ENCODE measurements at regions not wholly inside any gene's neighbourhood (a gene's known extent, or its start where the extent isn't known, plus 50 kb on each side); places are given as distances from the start of the nearest gene placed in this dataset.
A peak's percentile ranks its signal among the peaks of the same experiment; 100 is the strongest.
"Not testable (repeated sequence)": the region's sequence is repeated elsewhere in the genome, so short reads cannot be mapped to it uniquely, and the experiment has no call there.

DNA sequence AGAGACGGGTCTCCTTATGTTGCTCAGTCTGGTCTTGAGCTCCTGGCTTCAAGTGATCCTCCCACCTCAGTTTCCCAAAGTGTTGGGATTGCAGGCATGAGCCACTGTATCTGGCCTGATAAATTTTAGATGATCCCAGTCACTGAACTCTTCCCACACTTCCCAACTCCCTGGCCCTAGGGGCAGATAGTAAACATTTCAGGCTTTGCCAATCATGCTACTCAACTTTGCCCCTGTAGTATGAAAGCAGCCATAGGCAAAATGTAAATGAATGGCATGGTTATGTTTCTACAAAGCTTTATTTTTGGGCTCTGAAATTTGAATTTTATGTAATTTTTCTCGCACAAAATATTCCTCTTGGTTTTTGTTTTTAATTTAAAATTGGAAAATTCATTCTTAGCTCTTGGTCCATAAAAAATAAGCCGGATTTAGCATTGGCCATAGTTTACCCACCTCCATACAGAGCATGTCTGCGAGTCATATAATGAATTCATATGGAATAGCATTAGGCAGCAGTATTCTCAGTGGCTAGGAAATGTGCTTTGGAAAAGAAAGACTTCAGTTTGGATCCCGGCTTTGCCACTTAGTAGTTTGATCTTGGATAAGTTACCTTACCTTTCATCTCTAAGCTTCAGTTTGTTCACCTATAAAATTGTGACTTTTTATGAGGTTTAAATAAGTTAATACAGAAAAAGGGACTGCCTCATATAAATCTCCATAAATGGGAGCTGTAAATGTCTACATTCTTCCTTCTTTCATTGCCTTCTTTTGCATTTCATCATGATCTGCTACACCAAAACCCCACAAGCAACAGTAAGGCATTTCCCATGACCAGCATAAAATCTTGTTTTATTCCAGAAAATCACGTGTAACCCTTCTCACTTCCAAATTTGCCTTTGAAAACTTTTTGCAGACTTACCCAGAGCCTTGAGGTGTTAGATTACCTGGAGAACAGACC, 360.3 kb upstream of the TPM1 start:
- no peaks in the 10 kb centered on the region for H3K9me3 Mint-ChIP-seq

DNA sequence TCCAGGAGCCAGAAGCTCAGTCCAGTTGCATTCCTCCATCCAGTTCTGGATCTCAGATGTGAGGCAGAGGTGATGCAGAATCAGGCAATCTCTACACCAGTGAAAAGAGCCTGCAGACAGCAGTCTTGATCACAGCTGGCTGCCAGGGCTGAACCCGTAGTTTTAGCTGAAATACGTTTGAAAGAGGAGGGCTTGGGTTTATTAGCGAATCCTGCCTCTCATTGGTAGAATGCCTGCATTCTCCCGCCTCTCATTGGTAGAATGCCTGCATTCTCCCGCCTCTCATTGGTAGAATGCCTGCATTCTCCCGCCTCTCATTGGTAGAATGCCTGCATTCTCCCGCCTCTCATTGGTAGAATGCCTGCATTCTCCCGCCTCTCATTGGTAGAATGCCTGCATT, 359.4 kb upstream of the TPM1 start:
- ATAC-seq; H3K36me3 Mint-ChIP-seq; H3K9me3 Mint-ChIP-seq; H3K27ac Mint-ChIP-seq; DNase-seq (ENCODE audit: low spot score in 2 of 2): not testable (repeated sequence)

More for the DNA sequence above, 360.3 kb upstream of the TPM1 start:
- ATAC-seq (no peak), DNase-seq (ENCODE audit: low spot score in 2 of 2) (no peak)
- H3K36me3 Mint-ChIP-seq: no peaks in the 10 kb centered on the region
- H3K27ac Mint-ChIP-seq: no peak overlapping the region

DNA sequence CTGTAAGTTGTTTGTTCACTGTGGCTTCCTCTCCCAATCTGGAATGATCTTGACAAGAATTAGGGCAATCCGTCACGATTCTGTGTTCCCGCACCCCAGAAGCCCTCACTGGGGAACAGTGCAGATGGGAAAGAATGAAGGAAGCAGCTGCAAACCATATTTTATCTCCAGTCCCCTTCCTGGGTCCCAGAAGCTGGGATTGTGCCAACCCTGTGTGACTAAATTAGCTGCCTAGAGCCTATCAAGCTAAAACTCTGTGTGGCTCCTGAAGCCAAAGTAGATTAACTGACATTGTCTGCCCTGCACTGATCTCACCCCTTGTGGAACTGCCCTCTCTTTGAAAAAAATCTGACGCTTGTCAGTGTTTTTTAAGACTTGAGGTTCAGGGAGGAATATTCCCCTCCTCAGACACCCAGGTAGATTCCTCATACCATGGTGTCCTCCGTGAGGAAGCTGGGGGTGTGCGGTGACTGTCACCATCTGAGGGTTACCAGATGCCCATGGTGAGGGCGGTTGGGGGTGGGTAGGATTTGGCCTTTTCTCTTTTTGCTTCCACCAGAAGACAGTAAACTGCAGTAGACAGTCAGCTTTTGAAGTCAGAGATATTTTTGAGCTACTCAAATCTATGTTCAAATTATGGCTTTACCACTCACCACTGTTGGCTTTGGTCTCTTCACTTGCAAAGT, 358.3 kb upstream of the TPM1 start:
- DNase-seq (ENCODE audit: low spot score in 2 of 2): no peak
- H3K27ac Mint-ChIP-seq: no peak overlapping the region
- ATAC-seq: no peak
- no peaks in the 10 kb centered on the region for H3K36me3 Mint-ChIP-seq
- no peaks in the 10 kb centered on the region for H3K9me3 Mint-ChIP-seq

DNA sequence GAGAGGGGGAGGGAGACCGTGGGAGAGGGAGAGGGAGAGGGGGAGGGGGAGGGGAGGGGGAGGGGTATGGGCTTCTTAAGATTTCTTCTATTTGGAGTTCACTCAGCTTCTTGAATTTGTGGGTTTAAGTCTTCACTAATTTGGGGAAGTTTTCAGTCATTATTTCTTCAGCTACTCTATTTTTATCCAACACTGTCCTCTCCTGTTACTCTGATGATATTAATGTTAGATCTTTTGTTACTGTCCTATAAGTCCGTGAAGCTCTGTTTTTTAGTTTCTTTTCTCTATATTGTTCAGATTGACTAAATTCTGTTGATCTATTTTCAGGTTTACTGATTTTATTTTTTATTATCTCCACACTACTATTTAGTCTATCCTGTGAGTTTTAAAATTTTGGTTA, 351.5 kb upstream of the TPM1 start:
- DNase-seq (ENCODE audit: low spot score in 2 of 2) (no peak), ATAC-seq (no peak)
- H3K9me3 Mint-ChIP-seq: no peaks in the 10 kb centered on the region
- H3K36me3 Mint-ChIP-seq: no peaks in the 10 kb centered on the region
- H3K27ac Mint-ChIP-seq: no peak overlapping the region

DNA sequence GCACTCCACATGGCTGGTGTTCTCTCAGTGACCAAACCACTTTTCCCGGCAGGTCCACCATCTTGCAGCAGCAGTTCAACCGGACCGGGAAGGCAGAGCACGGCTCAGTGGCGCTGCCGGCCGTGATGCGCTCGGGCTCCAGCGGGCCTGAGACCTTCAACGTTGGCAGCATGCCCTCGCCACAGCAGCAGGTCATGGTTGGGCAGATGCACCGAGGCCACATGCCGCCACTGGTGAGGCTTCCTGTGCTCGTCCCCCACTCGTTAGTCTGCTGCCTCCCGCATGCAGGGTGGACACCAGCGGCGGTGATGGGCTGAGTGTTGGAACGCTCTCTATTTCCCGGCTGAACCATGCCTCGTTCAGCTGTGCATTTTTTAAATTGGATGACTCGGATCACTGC, 344.9 kb upstream of the TPM1 start:
- no peaks in the 10 kb centered on the region for H3K9me3 Mint-ChIP-seq
- H3K27ac Mint-ChIP-seq: peak overlapping the region in 1 of 2 donors; percentile 29
- H3K36me3 Mint-ChIP-seq: no peaks in the 10 kb centered on the region
- ATAC-seq: no peak
- no peak for DNase-seq (ENCODE audit: low spot score in 2 of 2)

DNA sequence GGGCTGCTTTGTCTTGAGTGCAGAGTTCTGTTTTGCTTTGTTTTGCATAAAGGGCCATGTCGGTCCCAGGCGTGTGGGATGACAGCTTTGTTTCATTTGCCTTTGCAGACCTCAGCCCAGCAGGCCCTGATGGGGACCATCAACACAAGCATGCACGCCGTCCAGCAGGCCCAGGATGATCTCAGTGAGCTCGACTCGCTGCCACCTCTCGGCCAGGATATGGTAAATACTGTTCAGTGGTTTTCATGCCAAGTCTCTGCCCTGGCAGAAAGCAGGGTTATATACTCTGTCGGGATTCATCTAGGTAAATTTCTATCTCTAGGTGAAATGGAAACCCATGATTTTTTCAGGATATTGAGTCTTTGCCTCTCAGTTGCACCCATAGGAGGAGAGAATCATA, 343.9 kb upstream of the TPM1 start:
- Mint-ChIP-seq H3K27ac (no peak overlapping the region), H3K36me3 (no peaks in the 10 kb centered on the region), H3K9me3 (no peaks in the 10 kb centered on the region)
- DNase-seq (ENCODE audit: low spot score in 2 of 2) (no peak), ATAC-seq (no peak)

DNA sequence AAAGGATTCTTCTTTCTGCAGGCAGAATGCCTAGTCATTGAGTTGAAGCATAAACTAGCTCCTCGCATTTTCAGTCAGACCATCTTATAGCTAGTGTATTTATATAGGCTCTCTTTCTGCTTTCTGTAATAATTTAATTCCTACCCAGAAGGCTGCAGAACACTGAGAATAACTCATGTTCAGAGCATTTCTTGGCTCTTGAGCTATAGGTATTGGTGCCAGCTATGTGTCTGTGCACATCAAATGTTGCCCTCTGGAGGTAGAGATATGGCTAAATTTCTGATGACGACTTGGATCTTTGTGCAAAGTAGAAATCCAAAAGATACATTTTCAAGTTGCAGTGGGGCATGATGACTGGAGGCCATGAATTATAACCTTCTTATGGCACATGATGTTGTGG, 336.2 kb upstream of the TPM1 start:
- H3K9me3 Mint-ChIP-seq: no peaks in the 10 kb centered on the region
- H3K27ac Mint-ChIP-seq: no peak overlapping the region
- DNase-seq (ENCODE audit: low spot score in 2 of 2) (no peak), ATAC-seq (no peak)
- no peaks in the 10 kb centered on the region for H3K36me3 Mint-ChIP-seq

DNA sequence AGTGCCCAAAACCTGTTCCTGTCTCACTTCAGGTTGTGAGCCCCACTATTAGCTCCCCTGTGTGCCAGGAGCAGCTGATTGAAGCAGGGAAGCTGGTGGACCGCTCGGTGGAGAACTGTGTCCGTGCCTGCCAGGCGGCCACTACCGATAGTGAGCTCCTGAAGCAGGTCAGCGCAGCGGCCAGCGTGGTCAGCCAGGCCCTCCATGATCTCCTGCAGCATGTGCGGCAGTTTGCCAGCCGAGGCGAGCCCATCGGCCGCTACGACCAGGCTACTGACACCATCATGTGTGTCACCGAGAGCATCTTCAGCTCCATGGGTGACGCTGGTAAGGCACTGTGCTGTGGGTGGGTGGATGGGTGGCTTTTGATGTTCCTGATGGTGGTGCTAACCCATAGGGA, 334.1 kb upstream of the TPM1 start:
- no peaks in the 10 kb centered on the region for H3K9me3 Mint-ChIP-seq
- no peaks in the 10 kb centered on the region for H3K36me3 Mint-ChIP-seq
- DNase-seq (ENCODE audit: low spot score in 2 of 2) (no peak), ATAC-seq (no peak)
- no peak overlapping the region for H3K27ac Mint-ChIP-seq

DNA sequence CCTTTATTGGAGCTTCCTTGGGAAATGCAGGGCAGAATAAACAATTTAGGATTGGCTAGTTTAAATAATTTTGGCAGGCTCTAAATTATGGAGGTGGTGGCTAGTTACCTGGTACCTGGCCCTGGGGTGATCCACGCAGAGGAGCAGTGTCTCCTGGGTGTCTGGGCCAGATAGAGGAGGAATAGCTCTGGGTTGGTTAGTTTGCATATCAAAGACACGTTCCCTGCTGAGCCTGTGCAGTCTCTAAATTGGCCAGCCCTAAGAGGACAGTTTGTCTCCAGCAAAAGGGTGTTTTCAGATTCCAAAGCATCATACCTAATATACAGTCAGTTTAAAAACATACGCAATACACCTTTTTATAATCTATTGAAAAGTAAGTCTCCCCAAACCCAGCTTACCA, 333.3 kb upstream of the TPM1 start:
- Mint-ChIP-seq H3K9me3 (no peaks in the 10 kb centered on the region), H3K36me3 (no peaks in the 10 kb centered on the region), H3K27ac (no peak overlapping the region)
- DNase-seq (ENCODE audit: low spot score in 2 of 2) (no peak), ATAC-seq (no peak)

DNA sequence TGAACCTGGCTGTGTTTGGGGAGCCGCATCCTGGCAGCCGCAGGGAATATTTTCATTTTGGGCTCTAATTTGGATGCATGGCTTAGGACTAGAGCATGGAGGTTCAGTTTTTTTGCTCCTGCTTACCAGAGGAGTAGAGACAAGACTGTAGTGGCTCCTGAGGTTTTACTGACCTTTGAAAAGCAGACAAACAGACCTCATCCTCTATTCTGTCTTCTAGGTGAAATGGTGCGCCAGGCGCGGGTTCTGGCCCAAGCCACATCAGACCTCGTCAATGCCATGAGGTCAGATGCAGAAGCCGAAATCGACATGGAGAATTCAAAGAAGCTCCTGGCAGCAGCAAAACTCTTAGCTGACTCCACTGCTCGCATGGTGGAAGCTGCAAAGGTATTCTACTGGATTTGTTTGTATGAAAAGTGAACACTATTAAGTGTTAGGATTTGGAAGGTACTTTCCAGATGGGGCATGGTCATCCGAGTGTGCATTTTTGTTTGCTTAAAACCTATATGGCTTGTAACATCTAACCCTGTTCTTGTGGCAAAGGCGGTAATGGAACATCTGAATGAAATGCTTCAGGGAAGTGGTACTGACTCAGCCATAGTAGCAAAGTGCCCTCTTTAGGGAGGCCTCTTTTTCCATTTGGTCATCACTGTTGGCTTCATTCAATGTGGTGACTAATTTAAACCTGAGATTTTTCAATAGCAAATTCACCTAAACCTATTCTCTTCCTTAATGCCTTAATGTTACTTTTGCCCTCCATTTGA, 330.7 kb upstream of the TPM1 start:
- peak; percentile 97 to 99 for ATAC-seq
- no peaks in the 10 kb centered on the region for H3K9me3 Mint-ChIP-seq

DNA sequence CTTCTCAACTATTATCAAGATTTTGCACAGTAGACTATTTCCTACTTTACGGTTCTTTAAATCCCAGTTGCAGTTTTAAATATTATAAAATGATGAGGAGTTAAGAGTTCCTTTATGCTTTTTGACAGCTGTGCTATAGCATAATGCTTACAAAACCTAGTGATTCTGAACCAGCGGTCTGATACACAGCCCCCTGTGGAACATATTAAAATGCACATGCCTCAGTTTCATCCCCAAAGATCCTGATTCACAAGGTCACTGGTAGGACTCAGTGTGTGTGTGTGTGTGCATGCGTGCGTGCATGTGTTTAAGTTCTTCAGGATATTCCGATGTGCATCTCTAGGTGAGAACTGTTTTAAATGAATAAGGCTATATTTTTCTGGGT, 330.1 kb upstream of the TPM1 start:
- Mint-ChIP-seq H3K9me3 (no peaks in the 10 kb centered on the region), H3K27ac (no peak overlapping the region), H3K36me3 (no peaks in the 10 kb centered on the region)
- DNase-seq (ENCODE audit: low spot score in 2 of 2) (no peak), ATAC-seq (peak; percentile 19 to 45)

More for the DNA sequence above, 330.7 kb upstream of the TPM1 start:
- peak in 1 of 2 donors; percentile 16 for DNase-seq (ENCODE audit: low spot score in 2 of 2)
- Mint-ChIP-seq H3K36me3 (no peaks in the 10 kb centered on the region), H3K27ac (peak overlapping the region; percentile 72 to 84)

DNA sequence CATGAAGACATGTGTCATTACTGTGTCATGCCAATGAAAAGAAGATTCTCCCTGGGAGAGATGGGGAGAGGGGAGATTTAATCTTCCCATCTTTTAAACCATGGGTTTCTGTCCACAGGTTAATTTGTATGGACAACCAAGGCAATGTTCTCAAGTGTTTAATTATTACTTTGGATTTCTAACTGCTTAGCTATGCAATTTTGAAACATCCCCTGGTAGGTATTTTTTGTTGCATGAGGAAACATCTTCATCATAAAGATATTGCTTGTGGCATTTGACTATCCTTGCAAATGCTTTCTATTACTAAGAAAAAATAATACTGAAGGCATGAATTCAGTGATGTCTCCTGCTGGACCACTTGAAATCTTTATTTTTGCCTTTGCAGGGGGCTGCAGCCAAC, 326.6 kb upstream of the TPM1 start:
- Mint-ChIP-seq H3K9me3 (no peaks in the 10 kb centered on the region), H3K36me3 (no peaks in the 10 kb centered on the region), H3K27ac (no peak overlapping the region)
- DNase-seq (ENCODE audit: low spot score in 2 of 2): no peak
- no peak for ATAC-seq

DNA sequence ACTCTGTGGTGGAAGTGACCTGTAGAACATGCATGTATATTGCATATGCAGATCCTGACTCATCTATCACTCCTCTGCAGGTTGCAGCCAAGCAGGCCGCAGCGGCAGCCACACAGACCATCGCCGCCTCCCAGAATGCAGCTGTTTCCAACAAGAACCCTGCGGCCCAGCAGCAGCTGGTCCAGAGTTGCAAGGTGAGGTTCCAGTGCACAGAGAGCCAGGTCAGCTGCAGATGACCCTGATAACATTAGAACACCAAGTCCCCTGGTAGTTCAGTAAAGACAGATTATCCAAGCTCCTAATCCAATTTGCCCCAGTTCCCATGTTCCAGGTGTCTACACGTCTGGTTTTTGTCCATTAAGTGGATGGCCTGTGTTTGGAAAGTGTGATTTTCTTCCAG, 325.1 kb upstream of the TPM1 start:
- Mint-ChIP-seq H3K27ac (no peak overlapping the region), H3K36me3 (no peaks in the 10 kb centered on the region), H3K9me3 (no peaks in the 10 kb centered on the region)
- ATAC-seq: no peak
- no peak for DNase-seq (ENCODE audit: low spot score in 2 of 2)

DNA sequence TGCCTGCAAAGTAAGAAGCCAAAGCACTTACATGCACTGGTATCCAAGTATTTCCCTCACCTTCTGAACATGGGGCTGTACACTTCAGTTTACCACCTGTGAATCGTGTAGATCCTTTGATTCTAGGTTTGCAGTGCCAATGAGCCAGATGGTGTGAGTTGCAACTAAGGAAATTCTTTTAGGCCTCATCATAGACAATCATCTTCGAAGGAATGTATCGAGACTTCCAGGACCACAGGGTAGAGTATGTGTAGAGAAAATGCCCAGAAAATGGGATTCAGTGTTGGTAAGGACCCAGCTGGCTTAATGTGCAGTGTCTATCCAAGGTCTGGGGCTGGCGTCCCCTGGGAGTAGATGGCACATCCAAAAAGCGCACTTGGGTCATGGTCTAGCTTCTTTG, 323.2 kb upstream of the TPM1 start:
- ATAC-seq: no peak
- DNase-seq (ENCODE audit: low spot score in 2 of 2): no peak
- no peak overlapping the region for H3K27ac Mint-ChIP-seq
- no peaks in the 10 kb centered on the region for H3K36me3 Mint-ChIP-seq
- no peaks in the 10 kb centered on the region for H3K9me3 Mint-ChIP-seq

DNA sequence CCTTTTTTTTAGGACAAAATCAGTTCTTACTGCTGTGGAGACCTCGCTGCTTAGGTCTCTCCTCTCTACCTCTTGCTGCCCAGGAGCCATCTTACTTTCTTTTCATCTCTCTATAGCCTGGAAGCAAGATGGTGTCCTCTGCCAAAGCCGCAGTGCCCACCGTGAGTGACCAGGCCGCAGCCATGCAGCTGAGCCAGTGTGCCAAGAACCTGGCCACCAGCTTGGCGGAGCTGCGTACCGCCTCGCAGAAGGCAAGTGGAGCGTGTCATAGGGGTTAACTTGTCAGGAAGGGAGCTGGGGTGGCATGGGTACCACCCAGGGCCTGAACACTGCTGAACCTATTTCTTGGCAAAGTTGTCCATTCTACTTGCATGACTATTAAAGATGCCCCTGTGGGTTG, 320.3 kb upstream of the TPM1 start:
- no peaks in the 10 kb centered on the region for H3K36me3 Mint-ChIP-seq
- DNase-seq (ENCODE audit: low spot score in 2 of 2) (no peak), ATAC-seq (no peak)
- H3K9me3 Mint-ChIP-seq: no peaks in the 10 kb centered on the region
- no peak overlapping the region for H3K27ac Mint-ChIP-seq

DNA sequence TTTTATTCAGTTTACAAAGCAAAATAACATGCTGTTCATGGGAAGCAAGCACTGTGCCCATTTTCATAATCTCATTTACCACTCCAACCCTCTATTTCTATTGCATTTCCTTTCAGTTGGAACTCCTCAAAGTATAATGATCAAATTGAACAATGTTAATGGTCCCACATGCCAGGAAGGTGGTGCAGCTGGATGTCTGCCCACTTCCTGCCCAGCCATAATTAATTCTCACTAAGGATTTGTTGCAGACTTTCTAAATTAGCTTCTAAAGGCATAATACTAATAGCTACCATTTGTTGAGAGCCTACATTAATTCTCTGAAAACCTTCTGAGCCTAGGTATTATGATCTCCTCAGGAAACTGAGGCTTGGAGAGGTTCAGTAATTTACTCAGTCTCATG, 316.1 kb upstream of the TPM1 start:
- DNase-seq (ENCODE audit: low spot score in 2 of 2): no peak
- Mint-ChIP-seq H3K36me3 (peaks cover 0 to 8% of the 10 kb centered on the region in 2 donors), H3K27ac (no peak overlapping the region), H3K9me3 (peaks cover 0 to 5% of the 10 kb centered on the region in 2 donors)
- ATAC-seq: no peak

DNA sequence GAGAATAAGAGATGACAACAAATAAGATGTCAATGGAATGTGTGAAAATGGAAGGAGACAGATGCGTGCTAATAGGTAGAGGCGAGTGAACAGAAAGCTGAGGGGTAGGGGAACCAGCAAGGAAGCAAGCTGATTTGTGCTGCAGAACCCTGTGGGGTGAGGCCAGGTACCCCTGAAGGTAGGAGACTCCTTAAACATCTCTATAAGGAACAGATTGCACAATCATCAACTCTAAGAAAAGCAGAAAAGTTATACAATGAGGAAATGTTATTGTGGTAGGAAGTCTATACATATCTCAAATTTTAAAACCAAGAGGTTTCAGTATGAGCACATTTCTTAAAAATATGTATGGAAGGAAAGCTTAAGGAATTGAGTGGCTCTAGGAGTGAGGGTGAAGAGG, 315.0 kb upstream of the TPM1 start:
- H3K9me3 Mint-ChIP-seq: peaks cover 0 to 5% of the 10 kb centered on the region in 2 donors
- no peak for ATAC-seq
- H3K36me3 Mint-ChIP-seq: peaks cover 0 to 8% of the 10 kb centered on the region in 2 donors

More for the DNA sequence above, 315.0 kb upstream of the TPM1 start:
- no peak overlapping the region for H3K27ac Mint-ChIP-seq
- no peak for DNase-seq (ENCODE audit: low spot score in 2 of 2)
